GM12872 (cell line): ENCODE measurements at regions not wholly inside any gene's neighbourhood (a gene's known extent, or its start where the extent isn't known, plus 50 kb on each side); places are given as distances from the start of the nearest gene placed in this dataset.

Experiments used
- TF ChIP-seq, protein P1 (sequence below): IDR thresholded peaks from 3 replicates; pipeline ENCODE4 v1.5.1; 2011; ENCODE audit warnings: low read depth, mild to moderate bottlenecking, low read length, moderate library complexity; ENCODE audit not compliant: insufficient read depth

- TF ChIP-seq, protein P1, sequence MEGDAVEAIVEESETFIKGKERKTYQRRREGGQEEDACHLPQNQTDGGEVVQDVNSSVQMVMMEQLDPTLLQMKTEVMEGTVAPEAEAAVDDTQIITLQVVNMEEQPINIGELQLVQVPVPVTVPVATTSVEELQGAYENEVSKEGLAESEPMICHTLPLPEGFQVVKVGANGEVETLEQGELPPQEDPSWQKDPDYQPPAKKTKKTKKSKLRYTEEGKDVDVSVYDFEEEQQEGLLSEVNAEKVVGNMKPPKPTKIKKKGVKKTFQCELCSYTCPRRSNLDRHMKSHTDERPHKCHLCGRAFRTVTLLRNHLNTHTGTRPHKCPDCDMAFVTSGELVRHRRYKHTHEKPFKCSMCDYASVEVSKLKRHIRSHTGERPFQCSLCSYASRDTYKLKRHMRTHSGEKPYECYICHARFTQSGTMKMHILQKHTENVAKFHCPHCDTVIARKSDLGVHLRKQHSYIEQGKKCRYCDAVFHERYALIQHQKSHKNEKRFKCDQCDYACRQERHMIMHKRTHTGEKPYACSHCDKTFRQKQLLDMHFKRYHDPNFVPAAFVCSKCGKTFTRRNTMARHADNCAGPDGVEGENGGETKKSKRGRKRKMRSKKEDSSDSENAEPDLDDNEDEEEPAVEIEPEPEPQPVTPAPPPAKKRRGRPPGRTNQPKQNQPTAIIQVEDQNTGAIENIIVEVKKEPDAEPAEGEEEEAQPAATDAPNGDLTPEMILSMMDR, result no peak
Measured at GRCh38 chr4:32700838-32701237, 1980.7 kb downstream of the PCDH7 start.

DNA sequence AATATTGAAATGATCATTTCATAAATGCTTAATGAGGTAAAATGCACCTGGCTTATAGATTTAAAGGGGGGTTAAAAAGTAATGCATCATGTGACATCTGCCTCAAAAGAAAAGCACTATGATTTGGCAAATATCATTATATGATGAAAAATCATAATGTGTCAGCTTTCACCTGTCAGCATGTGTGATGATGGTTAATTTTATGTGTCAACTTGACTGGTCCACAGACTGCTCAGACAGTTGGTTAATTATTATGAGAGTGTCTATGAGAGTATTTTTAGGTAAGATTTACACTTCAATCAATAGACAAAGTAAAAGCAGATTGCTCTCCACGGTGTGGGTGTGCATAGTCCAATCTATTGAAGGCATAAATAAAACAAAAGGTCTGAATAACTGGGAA is 1986.7 kb downstream of the PCDH7 start:
- TF ChIP-seq, protein P1, result no peak

- TF ChIP-seq, protein P1, result no peak
Measured at GRCh38 chr4:32735856-32736590, 2015.9 kb downstream of the PCDH7 start.

- TF ChIP-seq, protein P1, result no peak
Measured at GRCh38 chr4:32744211-32744610, 2024.0 kb downstream of the PCDH7 start.

GRCh38 chr4:32745351-32745750 is 2025.2 kb downstream of the PCDH7 start:
- TF ChIP-seq, protein P1, result no peak

- TF ChIP-seq, protein P1, result no peak
Measured at GRCh38 chr4:32748061-32748460, 2027.9 kb downstream of the PCDH7 start.

- TF ChIP-seq, protein P1, result no peak
Measured at GRCh38 chr4:32748498-32748897, 2028.3 kb downstream of the PCDH7 start.
